Panc1 (cell line): ENCODE measurements at regions not wholly inside any gene's neighbourhood (a gene's known extent, or its start where the extent isn't known, plus 50 kb on each side); places are given as distances from the start of the nearest gene placed in this dataset.

ENCODE experiments used
- ATAC-seq: fragments of 200-7000 bp; cut with Tn5 transposase; 2 replicates; pipeline ENCODE4 v1.9.1; 2020; ENCODE audit warnings: mild to moderate bottlenecking, moderate library complexity
- BruUV-seq: library from RNA; stranded (reverse); fragments of 400-500 nt; replicated peaks from 2 replicates; lab custom pipeline; 2021; lab: Mats Ljungman, UMichigan
- CTCF ChIA-PET: fragments of 300-600 bp; sonication (Branson Sonifier 250); formaldehyde crosslinking; loops from one replicate; lab custom pipeline; 2022; ENCODE audit warnings: antibody characterized with exemption; lab: Charles Lee
- POLR2A ChIA-PET: fragments of 300-600 bp; sonication (Branson Sonifier 250); formaldehyde crosslinking; loops from one replicate; lab custom pipeline; 2022; ENCODE audit warnings: antibody characterized with exemption; lab: Charles Lee
- DNase-seq: peaks from one replicate; pipeline ENCODE4 v3.0.0-alpha.2; 2010; ENCODE audit warnings: low read depth, low spot score
- H3K27ac ChIP-seq: 2 replicates; pipeline ENCODE4 v1.5.1; 2011; ENCODE audit warnings: mild to moderate bottlenecking, low read length, inconsistent platforms
- H3K27me3 ChIP-seq: fragments of 200-500 bp; sonication (Bioruptor generic); 2 replicates; pipeline ENCODE4 v1.6.0; 2014; ENCODE audit warnings: low read length, inconsistent platforms; ENCODE audit not compliant: control insufficient read depth, insufficient read depth
- H3K36me3 ChIP-seq: fragments of 200-500 bp; sonication (Bioruptor generic); 2 replicates; pipeline ENCODE4 v1.5.1; 2014; ENCODE audit warnings: inconsistent platforms, mild to moderate bottlenecking, low read length, moderate library complexity; ENCODE audit not compliant: control insufficient read depth, insufficient read depth
- H3K4me1 ChIP-seq: 2 replicates; pipeline ENCODE4 v1.5.1; 2011; ENCODE audit warnings: inconsistent platforms, mild to moderate bottlenecking, low read length, moderate library complexity; ENCODE audit not compliant: control insufficient read depth, insufficient read depth
- H3K4me3 ChIP-seq, 2 experiments: 2 replicates each; pipeline ENCODE4 v1.5.1; 2011 to 2012; ENCODE audit warnings: low read depth in 2 of 2, low read length in 2 of 2, mild to moderate bottlenecking in 2 of 2, inconsistent platforms in 1 of 2, moderate library complexity in 1 of 2
- H3K9me3 ChIP-seq: fragments of 200-500 bp; sonication (Bioruptor generic); 2 replicates; pipeline ENCODE4 v1.5.1; 2014; ENCODE audit warnings: low read depth, mild to moderate bottlenecking, inconsistent platforms, low read length, moderate library complexity; ENCODE audit not compliant: control insufficient read depth, insufficient read depth
- POLR2AphosphoS5 ChIP-seq: IDR thresholded peaks from 2 replicates; pipeline ENCODE4 v1.6.1; 2012; ENCODE audit warnings: mild to moderate bottlenecking, low read depth, low read length, moderate library complexity
- SIN3A ChIP-seq: IDR thresholded peaks from 2 replicates; pipeline ENCODE4 v1.6.1; 2012; ENCODE audit warnings: low read depth, mild to moderate bottlenecking, low read length, moderate library complexity, borderline replicate concordance; ENCODE audit not compliant: insufficient read depth
- TCF7L2 ChIP-seq: IDR thresholded peaks from 2 replicates; pipeline ENCODE4 v1.6.1; 2011; ENCODE audit warnings: mild to moderate bottlenecking, low read depth, low read length, inconsistent platforms
- in situ Hi-C: cut with HindIII; loops from 2 replicates; pipeline ENCODE4 v1.10.0; 2016; ENCODE audit warnings: low sequenced_read_pairs, low pct_unique_long_range_greater_than_20kb
- intact Hi-C: fragments of 100-400 bp; cut with micrococcal nuclease; formaldehyde crosslinking; loops from one replicate; pipeline ENCODE4 v1.10.0; 2022; ENCODE audit not compliant: unreplicated experiment
- TF ChIP-seq, protein P1 (sequence below): fragments of 450-650 bp; IDR thresholded peaks from 2 replicates; pipeline ENCODE4 v1.5.1; 2017; ENCODE audit warnings: mild to moderate bottlenecking
- TF ChIP-seq, protein P2 (sequence below), 2 experiments: IDR thresholded peaks; 2 replicates each; pipeline ENCODE4 v1.6.1; 2011 to 2012; ENCODE audit warnings: low read depth in 2 of 2, control low read depth in 1 of 2, low read length in 1 of 2, mild to moderate bottlenecking in 1 of 2, moderate library complexity in 1 of 2; ENCODE audit not compliant: insufficient read depth in 1 of 2

DNA sequence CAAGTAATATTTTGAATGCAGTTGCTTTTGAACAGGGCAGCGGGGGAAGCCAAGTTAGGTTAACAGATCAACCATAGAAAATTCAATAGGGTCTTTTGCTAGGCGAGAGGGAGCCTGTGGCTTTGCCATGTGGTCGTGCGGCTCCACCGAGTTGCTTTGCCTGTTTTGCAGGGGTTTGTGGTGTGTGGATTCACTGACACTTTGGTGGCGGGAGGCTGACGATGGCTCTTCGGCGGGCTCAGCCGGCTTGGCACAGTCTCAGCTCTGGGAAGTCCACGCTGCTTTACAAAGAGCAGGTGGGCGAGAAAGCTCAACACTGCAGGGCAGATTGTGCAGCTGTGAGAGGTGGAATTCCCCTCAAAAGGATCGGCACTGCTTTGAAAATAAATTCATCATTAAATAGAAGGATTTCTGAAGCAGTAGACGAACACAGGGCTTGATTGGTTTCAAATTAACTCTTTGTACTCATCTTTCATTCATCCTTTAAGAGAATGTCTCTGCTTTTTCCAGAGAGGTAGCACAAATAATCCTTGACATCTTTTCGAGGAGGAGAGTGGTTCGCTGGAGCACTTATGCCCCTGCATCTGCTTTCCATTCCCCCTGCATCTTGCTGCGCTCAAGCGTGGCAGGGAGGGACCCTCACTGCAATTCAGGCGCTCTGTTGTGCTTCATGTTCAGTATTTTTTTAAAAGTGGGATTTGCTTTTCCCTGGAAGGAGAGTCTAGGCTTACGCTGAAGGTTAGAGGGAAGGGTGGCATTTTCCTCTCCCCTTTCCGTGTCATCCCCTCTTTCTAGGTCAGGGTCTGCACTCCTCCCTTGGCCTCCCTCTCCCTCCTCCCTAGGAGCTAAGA lies 201.8 kb upstream of the LEF1 start:
- TF ChIP-seq SIN3A = no peak
- TF ChIP-seq, protein P1, sequence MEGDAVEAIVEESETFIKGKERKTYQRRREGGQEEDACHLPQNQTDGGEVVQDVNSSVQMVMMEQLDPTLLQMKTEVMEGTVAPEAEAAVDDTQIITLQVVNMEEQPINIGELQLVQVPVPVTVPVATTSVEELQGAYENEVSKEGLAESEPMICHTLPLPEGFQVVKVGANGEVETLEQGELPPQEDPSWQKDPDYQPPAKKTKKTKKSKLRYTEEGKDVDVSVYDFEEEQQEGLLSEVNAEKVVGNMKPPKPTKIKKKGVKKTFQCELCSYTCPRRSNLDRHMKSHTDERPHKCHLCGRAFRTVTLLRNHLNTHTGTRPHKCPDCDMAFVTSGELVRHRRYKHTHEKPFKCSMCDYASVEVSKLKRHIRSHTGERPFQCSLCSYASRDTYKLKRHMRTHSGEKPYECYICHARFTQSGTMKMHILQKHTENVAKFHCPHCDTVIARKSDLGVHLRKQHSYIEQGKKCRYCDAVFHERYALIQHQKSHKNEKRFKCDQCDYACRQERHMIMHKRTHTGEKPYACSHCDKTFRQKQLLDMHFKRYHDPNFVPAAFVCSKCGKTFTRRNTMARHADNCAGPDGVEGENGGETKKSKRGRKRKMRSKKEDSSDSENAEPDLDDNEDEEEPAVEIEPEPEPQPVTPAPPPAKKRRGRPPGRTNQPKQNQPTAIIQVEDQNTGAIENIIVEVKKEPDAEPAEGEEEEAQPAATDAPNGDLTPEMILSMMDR = no peak
- TF ChIP-seq TCF7L2 = no peak
- TF ChIP-seq, protein P2, sequence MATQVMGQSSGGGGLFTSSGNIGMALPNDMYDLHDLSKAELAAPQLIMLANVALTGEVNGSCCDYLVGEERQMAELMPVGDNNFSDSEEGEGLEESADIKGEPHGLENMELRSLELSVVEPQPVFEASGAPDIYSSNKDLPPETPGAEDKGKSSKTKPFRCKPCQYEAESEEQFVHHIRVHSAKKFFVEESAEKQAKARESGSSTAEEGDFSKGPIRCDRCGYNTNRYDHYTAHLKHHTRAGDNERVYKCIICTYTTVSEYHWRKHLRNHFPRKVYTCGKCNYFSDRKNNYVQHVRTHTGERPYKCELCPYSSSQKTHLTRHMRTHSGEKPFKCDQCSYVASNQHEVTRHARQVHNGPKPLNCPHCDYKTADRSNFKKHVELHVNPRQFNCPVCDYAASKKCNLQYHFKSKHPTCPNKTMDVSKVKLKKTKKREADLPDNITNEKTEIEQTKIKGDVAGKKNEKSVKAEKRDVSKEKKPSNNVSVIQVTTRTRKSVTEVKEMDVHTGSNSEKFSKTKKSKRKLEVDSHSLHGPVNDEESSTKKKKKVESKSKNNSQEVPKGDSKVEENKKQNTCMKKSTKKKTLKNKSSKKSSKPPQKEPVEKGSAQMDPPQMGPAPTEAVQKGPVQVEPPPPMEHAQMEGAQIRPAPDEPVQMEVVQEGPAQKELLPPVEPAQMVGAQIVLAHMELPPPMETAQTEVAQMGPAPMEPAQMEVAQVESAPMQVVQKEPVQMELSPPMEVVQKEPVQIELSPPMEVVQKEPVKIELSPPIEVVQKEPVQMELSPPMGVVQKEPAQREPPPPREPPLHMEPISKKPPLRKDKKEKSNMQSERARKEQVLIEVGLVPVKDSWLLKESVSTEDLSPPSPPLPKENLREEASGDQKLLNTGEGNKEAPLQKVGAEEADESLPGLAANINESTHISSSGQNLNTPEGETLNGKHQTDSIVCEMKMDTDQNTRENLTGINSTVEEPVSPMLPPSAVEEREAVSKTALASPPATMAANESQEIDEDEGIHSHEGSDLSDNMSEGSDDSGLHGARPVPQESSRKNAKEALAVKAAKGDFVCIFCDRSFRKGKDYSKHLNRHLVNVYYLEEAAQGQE (IDR thresholded peaks at IDR 0.05; ENCODE audit: insufficient read depth in 1 of 2, low read depth in 2 of 2, low read length in 1 of 2) = no peak
- Histone ChIP-seq H3K4me3 (no peak overlapping the region), H3K4me1 (no peaks in the 10 kb centered on the region), H3K9me3 (no peaks in the 10 kb centered on the region), H3K36me3 (no peaks in the 10 kb centered on the region), H3K27ac (no peak overlapping the region), H3K27me3 (peaks cover 2% of the 10 kb centered on the region)
- POLR2A ChIA-PET = no interaction called here
- no peak for ATAC-seq
- in situ Hi-C loops = no loop called here
- intact Hi-C loops = no loop called here
- DNase-seq = no peak
- BruUV-seq = no TSS peak
- CTCF ChIA-PET = no interaction called here

DNA sequence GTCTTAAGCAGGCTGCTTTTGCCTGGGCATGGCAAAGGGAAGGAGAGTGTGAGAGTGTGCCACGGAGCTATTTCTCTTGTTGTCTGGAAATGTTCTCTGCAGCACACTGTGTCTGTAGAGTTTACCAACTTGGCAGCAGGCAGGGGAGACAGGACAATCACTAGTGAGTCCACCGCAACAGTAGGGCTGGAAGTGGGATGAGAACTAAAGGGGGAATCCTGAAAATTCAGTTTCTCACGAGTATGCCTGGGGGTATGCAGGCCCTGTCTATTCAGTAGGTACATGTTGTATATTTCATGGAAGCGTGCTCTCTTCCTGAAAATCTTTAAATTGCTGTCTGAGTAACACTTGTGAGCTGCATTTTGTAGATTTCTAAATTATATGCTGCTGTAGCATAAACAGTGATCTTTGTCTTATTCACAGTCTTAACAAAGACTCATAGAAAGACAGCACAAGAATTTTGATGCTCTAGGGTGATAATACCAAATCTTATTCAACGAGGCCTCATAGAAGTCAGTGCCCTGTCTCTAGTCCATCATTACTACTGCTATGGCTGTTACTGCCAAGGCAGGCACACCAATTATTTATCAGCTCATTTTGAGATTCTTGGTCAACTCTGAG lies 200.4 kb upstream of the LEF1 start:
- Histone ChIP-seq H3K4me1 (no peaks in the 10 kb centered on the region), H3K9me3 (no peaks in the 10 kb centered on the region), H3K4me3 (no peak overlapping the region), H3K27ac (no peak overlapping the region), H3K36me3 (no peaks in the 10 kb centered on the region), H3K27me3 (no peaks in the 10 kb centered on the region; the same call in none of the 2 replicates)
- in situ Hi-C loops = no loop called here
- BruUV-seq = no TSS peak
- intact Hi-C loops = no loop called here
- POLR2A ChIA-PET = no interaction called here
- TF ChIP-seq, protein P1 = no peak
- TF ChIP-seq, protein P2 (IDR thresholded peaks at IDR 0.05; ENCODE audit: insufficient read depth in 1 of 2, low read depth in 2 of 2, low read length in 1 of 2) = no peak
- TF ChIP-seq TCF7L2 (no peak), POLR2AphosphoS5 (no peak), SIN3A (no peak)
- DNase-seq = no peak
- ATAC-seq = no peak
- CTCF ChIA-PET = no interaction called here
